Uterus (tissue), 2 donors: ENCODE measurements at regions not wholly inside any gene's neighbourhood (a gene's known extent, or its start where the extent isn't known, plus 50 kb on each side); places are given as distances from the start of the nearest gene placed in this dataset.
"Not testable (repeated sequence)": the region's sequence is repeated elsewhere in the genome, so short reads cannot be mapped to it uniquely, and the experiment has no call there.

Experiments used
- POLR2A ChIP-seq, 2 donors: fragments of 450-650 bp; IDR thresholded peaks; one replicate each; pipeline ENCODE4 v1.6.1; 2016; ENCODE audit warnings: antibody characterized with exemption in 2 of 2, mild to moderate bottlenecking in 1 of 2, moderate library complexity in 1 of 2
- TF ChIP-seq, protein P1 (sequence below), 4 experiments: fragments of 200-600 bp in 2 of 4; fragments of 450-650 bp in 2 of 4; sonication (generic) in 2 of 4; IDR thresholded peaks; one replicate each; pipeline ENCODE4 v1.5.1; 2016 to 2019; ENCODE audit warnings: antibody characterized with exemption in 4 of 4, mild to moderate bottlenecking in 2 of 4, moderate library complexity in 1 of 4

DNA sequence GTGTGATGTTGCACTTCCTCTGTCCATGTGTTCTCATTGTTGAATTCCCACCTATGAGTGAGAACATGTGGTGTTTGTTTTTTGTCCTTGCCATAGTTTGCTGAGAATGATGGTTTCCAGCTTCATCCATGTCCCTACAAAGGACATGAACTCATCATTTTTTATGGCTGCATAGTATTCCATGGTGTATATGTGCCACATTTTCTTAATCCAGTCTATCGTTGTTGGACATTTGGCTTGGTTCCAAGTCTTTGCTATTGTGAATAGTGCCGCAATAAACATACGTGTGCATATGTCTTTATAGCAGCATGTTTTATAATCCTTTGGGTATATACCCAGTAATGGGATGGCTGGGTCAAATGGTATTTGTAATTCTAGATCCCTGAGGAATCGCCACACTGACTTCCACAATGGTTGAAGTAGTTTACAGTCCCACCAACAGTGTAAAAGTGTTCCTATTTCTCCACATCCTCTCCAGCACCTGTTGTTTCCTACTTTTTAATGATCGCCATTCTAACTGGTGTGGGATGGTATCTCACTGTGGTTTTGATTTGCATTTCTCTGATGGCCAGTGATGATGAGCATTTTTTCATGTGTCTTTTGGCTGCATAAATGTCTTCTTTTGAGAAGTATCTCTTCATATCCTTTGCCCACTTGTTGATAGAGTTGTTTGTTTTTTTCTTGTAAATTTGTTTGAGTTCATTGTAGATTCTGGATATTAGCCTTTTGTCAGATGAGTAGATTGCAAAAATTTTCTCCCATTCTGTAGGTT, 463.6 kb downstream of the RPS6KC1 start:
- TF ChIP-seq, protein P1, sequence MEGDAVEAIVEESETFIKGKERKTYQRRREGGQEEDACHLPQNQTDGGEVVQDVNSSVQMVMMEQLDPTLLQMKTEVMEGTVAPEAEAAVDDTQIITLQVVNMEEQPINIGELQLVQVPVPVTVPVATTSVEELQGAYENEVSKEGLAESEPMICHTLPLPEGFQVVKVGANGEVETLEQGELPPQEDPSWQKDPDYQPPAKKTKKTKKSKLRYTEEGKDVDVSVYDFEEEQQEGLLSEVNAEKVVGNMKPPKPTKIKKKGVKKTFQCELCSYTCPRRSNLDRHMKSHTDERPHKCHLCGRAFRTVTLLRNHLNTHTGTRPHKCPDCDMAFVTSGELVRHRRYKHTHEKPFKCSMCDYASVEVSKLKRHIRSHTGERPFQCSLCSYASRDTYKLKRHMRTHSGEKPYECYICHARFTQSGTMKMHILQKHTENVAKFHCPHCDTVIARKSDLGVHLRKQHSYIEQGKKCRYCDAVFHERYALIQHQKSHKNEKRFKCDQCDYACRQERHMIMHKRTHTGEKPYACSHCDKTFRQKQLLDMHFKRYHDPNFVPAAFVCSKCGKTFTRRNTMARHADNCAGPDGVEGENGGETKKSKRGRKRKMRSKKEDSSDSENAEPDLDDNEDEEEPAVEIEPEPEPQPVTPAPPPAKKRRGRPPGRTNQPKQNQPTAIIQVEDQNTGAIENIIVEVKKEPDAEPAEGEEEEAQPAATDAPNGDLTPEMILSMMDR (IDR thresholded peaks at IDR 0.05): not testable (repeated sequence)
- TF ChIP-seq POLR2A (IDR thresholded peaks at IDR 0.05): not testable (repeated sequence)
